ENCODE measurements at regions not wholly inside any gene's neighbourhood (a gene's known extent, or its start where the extent isn't known, plus 50 kb on each side); places are given as distances from the start of the nearest gene placed in this dataset.
"Not testable (repeated sequence)": the region's sequence is repeated elsewhere in the genome, so short reads cannot be mapped to it uniquely, and the experiment has no call there.

DNA sequence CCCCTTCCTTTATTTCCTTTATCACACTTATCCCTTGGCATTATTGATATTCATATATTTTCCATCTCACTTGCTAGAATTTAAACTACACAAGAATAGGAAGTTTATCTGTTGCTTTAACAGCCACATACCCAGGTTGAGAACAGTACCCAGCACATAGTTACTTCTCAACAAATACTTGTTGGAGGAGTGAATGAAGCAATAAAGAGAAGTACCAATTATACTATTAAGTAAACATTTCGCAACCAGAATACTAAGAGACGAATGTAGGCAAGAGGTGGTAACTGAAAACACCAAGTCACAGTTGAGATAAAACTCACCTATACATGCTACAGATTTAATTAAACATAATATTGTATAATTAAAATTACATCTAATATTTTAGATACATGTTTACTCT, 110.9 kb downstream of the FSCB start:
- Histone ChIP-seq H3K4me1 (ENCODE audit: control insufficient read depth in 2 of 2, insufficient read depth in 2 of 2, low read length in 1 of 2) (no peaks in the 10 kb centered on the region), H3K27me3 (ENCODE audit: control insufficient read depth in 1 of 2, insufficient read depth in 2 of 2, low read length in 2 of 2) (no peaks in the 10 kb centered on the region), H3K9me3 (ENCODE audit: control insufficient read depth in 2 of 2, insufficient read depth in 1 of 2, low read depth in 1 of 2, low read length in 1 of 2) (no peaks in the 10 kb centered on the region), H3K27ac (ENCODE audit: low read depth in 2 of 2, low read length in 1 of 2) (no peak overlapping the region), H3K36me3 (ENCODE audit: control insufficient read depth in 2 of 2, insufficient read depth in 2 of 2, low read length in 1 of 2) (no peaks in the 10 kb centered on the region), H3K4me3 (ENCODE audit: low read depth in 1 of 2, low read length in 2 of 2) (no peak overlapping the region)
- WGBS, 2 donors: 76 to 79% methylated on average over 2 of the region's 2 CpGs

DNA sequence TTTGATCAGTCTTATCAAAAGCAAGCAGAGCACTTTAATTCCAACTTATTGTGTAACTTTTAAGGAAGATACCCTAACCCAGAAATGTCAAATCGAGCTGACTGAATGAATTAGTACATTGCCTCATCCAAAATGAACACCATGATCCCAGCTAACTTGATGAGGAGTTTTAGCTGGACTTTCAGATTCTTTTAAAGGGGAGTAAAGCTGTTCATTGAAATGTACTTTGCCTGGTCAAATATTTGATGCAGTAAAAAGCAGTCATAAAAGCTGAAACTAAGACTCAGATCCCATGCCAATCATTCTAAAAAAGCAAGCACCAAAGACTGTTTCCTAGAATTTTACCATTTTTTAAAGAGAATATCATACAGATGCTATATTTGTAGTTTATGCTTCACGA, 114.1 kb downstream of the FSCB start:
- Histone ChIP-seq H3K27ac (ENCODE audit: low read depth in 2 of 2, low read length in 1 of 2) (no peak overlapping the region), H3K9me3 (ENCODE audit: control insufficient read depth in 2 of 2, insufficient read depth in 1 of 2, low read depth in 1 of 2, low read length in 1 of 2) (no peaks in the 10 kb centered on the region), H3K4me3 (ENCODE audit: low read depth in 1 of 2, low read length in 2 of 2) (no peak overlapping the region), H3K36me3 (ENCODE audit: control insufficient read depth in 2 of 2, insufficient read depth in 2 of 2, low read length in 1 of 2) (no peaks in the 10 kb centered on the region), H3K27me3 (ENCODE audit: control insufficient read depth in 1 of 2, insufficient read depth in 2 of 2, low read length in 2 of 2) (no peaks in the 10 kb centered on the region), H3K4me1 (ENCODE audit: control insufficient read depth in 2 of 2, insufficient read depth in 2 of 2, low read length in 1 of 2) (no peaks in the 10 kb centered on the region)
- WGBS, 2 donors: 46 to 55% methylated on average over 2 of the region's 2 CpGs

DNA sequence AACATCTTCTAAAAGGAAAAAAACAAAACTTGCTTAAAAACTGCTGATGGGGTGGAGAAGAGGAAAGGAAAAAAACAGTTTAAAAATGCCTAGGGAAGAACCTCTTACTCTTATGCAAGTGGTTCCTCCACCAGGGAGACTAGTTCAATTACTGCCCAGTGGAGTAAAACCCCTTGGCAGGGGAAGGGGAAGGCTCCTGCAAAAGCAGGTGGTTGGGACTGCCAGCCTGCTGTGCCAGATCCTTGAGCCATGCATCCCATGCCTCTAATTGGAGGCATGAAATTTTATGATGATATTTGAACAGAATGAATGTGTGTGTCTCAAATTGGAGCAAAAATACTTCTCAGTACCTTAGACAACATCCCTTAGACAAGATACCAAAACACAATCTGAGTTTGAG, 118.8 kb downstream of the FSCB start:
- H3K4me1 ChIP-seq (ENCODE audit: control insufficient read depth in 2 of 2, insufficient read depth in 2 of 2, low read length in 1 of 2): no peaks in the 10 kb centered on the region
- H3K36me3 ChIP-seq (ENCODE audit: control insufficient read depth in 2 of 2, insufficient read depth in 2 of 2, low read length in 1 of 2): no peaks in the 10 kb centered on the region
- no peak overlapping the region for H3K27ac ChIP-seq (ENCODE audit: low read depth in 2 of 2, low read length in 1 of 2)
- no peak overlapping the region for H3K4me3 ChIP-seq (ENCODE audit: low read depth in 1 of 2, low read length in 2 of 2)
- no peaks in the 10 kb centered on the region for H3K27me3 ChIP-seq (ENCODE audit: control insufficient read depth in 1 of 2, insufficient read depth in 2 of 2, low read length in 2 of 2)
- no peaks in the 10 kb centered on the region for H3K9me3 ChIP-seq (ENCODE audit: control insufficient read depth in 2 of 2, insufficient read depth in 1 of 2, low read depth in 1 of 2, low read length in 1 of 2)

DNA sequence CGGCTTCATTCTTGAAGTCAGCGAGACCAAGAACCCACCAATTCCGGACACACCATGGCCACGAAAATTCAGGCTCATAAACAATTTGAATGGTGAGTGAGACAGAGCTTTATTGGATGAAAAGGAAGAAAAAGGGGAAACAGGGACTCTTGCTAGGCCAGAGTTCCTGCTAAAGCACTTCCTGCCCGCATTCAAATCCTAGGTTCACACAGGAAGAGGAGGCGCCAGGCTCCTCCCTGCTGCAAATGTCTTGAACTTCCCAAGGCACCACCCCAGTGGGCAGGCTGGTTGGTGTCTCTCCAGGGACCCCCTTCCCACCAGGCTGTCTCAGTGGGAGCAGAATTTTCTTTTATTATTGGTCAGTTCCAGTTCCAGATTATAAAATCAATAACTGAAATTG, 121.2 kb downstream of the FSCB start:
- Histone ChIP-seq H3K27me3 (ENCODE audit: control insufficient read depth in 1 of 2, insufficient read depth in 2 of 2, low read length in 2 of 2) (no peaks in the 10 kb centered on the region), H3K4me3 (ENCODE audit: low read depth in 1 of 2, low read length in 2 of 2) (no peak overlapping the region), H3K36me3 (ENCODE audit: control insufficient read depth in 2 of 2, insufficient read depth in 2 of 2, low read length in 1 of 2) (no peaks in the 10 kb centered on the region), H3K9me3 (ENCODE audit: control insufficient read depth in 2 of 2, insufficient read depth in 1 of 2, low read depth in 1 of 2, low read length in 1 of 2) (no peaks in the 10 kb centered on the region), H3K27ac (ENCODE audit: low read depth in 2 of 2, low read length in 1 of 2) (no peak overlapping the region), H3K4me1 (ENCODE audit: control insufficient read depth in 2 of 2, insufficient read depth in 2 of 2, low read length in 1 of 2) (no peaks in the 10 kb centered on the region)
- WGBS, 2 donors: 87 to 88% methylated on average over 6 of the region's 6 CpGs

DNA sequence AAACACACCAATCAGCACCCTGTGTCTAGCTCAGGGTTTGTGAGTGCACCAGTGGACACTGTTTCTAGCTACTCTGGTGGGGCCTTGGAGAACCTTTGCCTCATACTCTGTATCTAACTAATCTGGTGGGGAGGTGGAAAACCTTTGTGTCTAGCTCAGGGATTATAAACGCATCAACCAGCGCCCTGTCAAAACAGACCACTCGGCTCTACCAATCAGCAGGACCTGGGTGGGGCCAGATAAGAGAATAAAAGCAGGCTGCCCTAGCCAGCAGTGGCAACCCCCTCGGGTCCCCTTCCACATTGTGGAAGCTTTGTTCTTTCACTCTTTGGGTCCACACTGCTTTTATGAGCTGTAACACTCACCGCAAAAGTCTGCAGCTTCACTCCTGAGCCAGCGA, 121.8 kb downstream of the FSCB start:
- not testable (repeated sequence) for H3K36me3 ChIP-seq (ENCODE audit: control insufficient read depth in 2 of 2, insufficient read depth in 2 of 2, low read length in 1 of 2); H3K4me1 ChIP-seq (ENCODE audit: control insufficient read depth in 2 of 2, insufficient read depth in 2 of 2, low read length in 1 of 2); H3K27me3 ChIP-seq (ENCODE audit: control insufficient read depth in 1 of 2, insufficient read depth in 2 of 2, low read length in 2 of 2); H3K27ac ChIP-seq (ENCODE audit: low read depth in 2 of 2, low read length in 1 of 2); H3K9me3 ChIP-seq (ENCODE audit: control insufficient read depth in 2 of 2, insufficient read depth in 1 of 2, low read depth in 1 of 2, low read length in 1 of 2); H3K4me3 ChIP-seq (ENCODE audit: low read depth in 1 of 2, low read length in 2 of 2)
- WGBS, 2 donors: 87 to 92% methylated on average over 6 of the region's 6 CpGs

GRCh38 chr14:44384601-44385293, 122.3 kb downstream of the FSCB start:
- H3K4me1 ChIP-seq (ENCODE audit: control insufficient read depth in 2 of 2, insufficient read depth in 2 of 2, low read length in 1 of 2); H3K36me3 ChIP-seq (ENCODE audit: control insufficient read depth in 2 of 2, insufficient read depth in 2 of 2, low read length in 1 of 2); H3K27me3 ChIP-seq (ENCODE audit: control insufficient read depth in 1 of 2, insufficient read depth in 2 of 2, low read length in 2 of 2); H3K4me3 ChIP-seq (ENCODE audit: low read depth in 1 of 2, low read length in 2 of 2); H3K9me3 ChIP-seq (ENCODE audit: control insufficient read depth in 2 of 2, insufficient read depth in 1 of 2, low read depth in 1 of 2, low read length in 1 of 2); H3K27ac ChIP-seq (ENCODE audit: low read depth in 2 of 2, low read length in 1 of 2): not testable (repeated sequence)
- WGBS, 2 donors: 96% methylated on average over 38 of the region's 38 CpGs

GRCh38 chr14:44384093-44384492, 123.0 kb downstream of the FSCB start:
- no peaks in the 10 kb centered on the region for H3K27me3 ChIP-seq (ENCODE audit: control insufficient read depth in 1 of 2, insufficient read depth in 2 of 2, low read length in 2 of 2)
- H3K36me3 ChIP-seq (ENCODE audit: control insufficient read depth in 2 of 2, insufficient read depth in 2 of 2, low read length in 1 of 2): no peaks in the 10 kb centered on the region
- H3K4me3 ChIP-seq (ENCODE audit: low read depth in 1 of 2, low read length in 2 of 2): no peak overlapping the region
- no peak overlapping the region for H3K27ac ChIP-seq (ENCODE audit: low read depth in 2 of 2, low read length in 1 of 2)
- WGBS, 2 donors: 65 to 76% methylated on average over 5 of the region's 5 CpGs
- H3K9me3 ChIP-seq (ENCODE audit: control insufficient read depth in 2 of 2, insufficient read depth in 1 of 2, low read depth in 1 of 2, low read length in 1 of 2): no peaks in the 10 kb centered on the region
- H3K4me1 ChIP-seq (ENCODE audit: control insufficient read depth in 2 of 2, insufficient read depth in 2 of 2, low read length in 1 of 2): no peaks in the 10 kb centered on the region

GRCh38 chr14:44383636-44384035, 123.4 kb downstream of the FSCB start:
- Histone ChIP-seq H3K27me3 (ENCODE audit: control insufficient read depth in 1 of 2, insufficient read depth in 2 of 2, low read length in 2 of 2) (no peaks in the 10 kb centered on the region), H3K27ac (ENCODE audit: low read depth in 2 of 2, low read length in 1 of 2) (no peak overlapping the region), H3K36me3 (ENCODE audit: control insufficient read depth in 2 of 2, insufficient read depth in 2 of 2, low read length in 1 of 2) (no peaks in the 10 kb centered on the region), H3K4me1 (ENCODE audit: control insufficient read depth in 2 of 2, insufficient read depth in 2 of 2, low read length in 1 of 2) (no peaks in the 10 kb centered on the region), H3K4me3 (ENCODE audit: low read depth in 1 of 2, low read length in 2 of 2) (no peak overlapping the region), H3K9me3 (ENCODE audit: control insufficient read depth in 2 of 2, insufficient read depth in 1 of 2, low read depth in 1 of 2, low read length in 1 of 2) (no peaks in the 10 kb centered on the region)

- H3K4me3 ChIP-seq (ENCODE audit: low read depth in 1 of 2, low read length in 2 of 2): no peak overlapping the region
- WGBS, 2 donors: 53 to 59% methylated on average over 5 of the region's 5 CpGs
These were observed 127.6 kb downstream of the FSCB start for GRCh38 chr14:44379292-44379977.

DNA sequence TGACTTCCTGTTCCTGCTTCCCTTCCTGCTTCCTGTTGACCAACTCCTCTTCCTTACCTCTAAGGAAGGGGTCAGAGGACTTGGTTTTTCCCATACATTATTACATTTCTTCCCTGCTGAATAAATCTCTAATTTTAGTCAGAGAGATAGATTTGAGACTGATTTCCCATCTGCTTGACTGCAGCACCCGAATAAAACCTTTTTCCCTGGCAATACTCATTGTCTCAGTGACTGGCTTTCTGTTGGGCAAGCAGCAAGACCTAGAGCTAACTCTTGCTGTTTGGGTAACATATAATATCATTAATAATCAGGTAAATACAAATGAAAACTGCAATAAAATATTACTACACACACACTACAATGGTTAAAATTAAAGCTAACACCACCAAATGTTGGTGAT, 132.2 kb downstream of the FSCB start:
- Histone ChIP-seq H3K4me1 (ENCODE audit: control insufficient read depth in 2 of 2, insufficient read depth in 2 of 2, low read length in 1 of 2) (no peaks in the 10 kb centered on the region), H3K36me3 (ENCODE audit: control insufficient read depth in 2 of 2, insufficient read depth in 2 of 2, low read length in 1 of 2) (no peaks in the 10 kb centered on the region), H3K4me3 (ENCODE audit: low read depth in 1 of 2, low read length in 2 of 2) (no peak overlapping the region), H3K9me3 (ENCODE audit: control insufficient read depth in 2 of 2, insufficient read depth in 1 of 2, low read depth in 1 of 2, low read length in 1 of 2) (no peaks in the 10 kb centered on the region), H3K27ac (ENCODE audit: low read depth in 2 of 2, low read length in 1 of 2) (no peak overlapping the region), H3K27me3 (ENCODE audit: control insufficient read depth in 1 of 2, insufficient read depth in 2 of 2, low read length in 2 of 2) (no peaks in the 10 kb centered on the region)
- 81 to 86% methylated on average over 1 of the region's 1 CpG for WGBS, 2 donors

More at GRCh38 chr14:44379292-44379977, 127.6 kb downstream of the FSCB start:
- Histone ChIP-seq H3K4me1 (ENCODE audit: control insufficient read depth in 2 of 2, insufficient read depth in 2 of 2, low read length in 1 of 2) (no peaks in the 10 kb centered on the region), H3K27ac (ENCODE audit: low read depth in 2 of 2, low read length in 1 of 2) (no peak overlapping the region), H3K27me3 (ENCODE audit: control insufficient read depth in 1 of 2, insufficient read depth in 2 of 2, low read length in 2 of 2) (no peaks in the 10 kb centered on the region), H3K9me3 (ENCODE audit: control insufficient read depth in 2 of 2, insufficient read depth in 1 of 2, low read depth in 1 of 2, low read length in 1 of 2) (no peaks in the 10 kb centered on the region), H3K36me3 (ENCODE audit: control insufficient read depth in 2 of 2, insufficient read depth in 2 of 2, low read length in 1 of 2) (no peaks in the 10 kb centered on the region)

Data from esophagus (tissue), 2 donors.